A673 (cell line): ENCODE measurements at regions not wholly inside any gene's neighbourhood (a gene's known extent, or its start where the extent isn't known, plus 50 kb on each side); places are given as distances from the start of the nearest gene placed in this dataset.

ENCODE experiments used
- CTCF ChIP-seq: fragments of 300-800, 200-600 bp; sonication (generic); conservative IDR thresholded peaks from 2 replicates; pipeline ENCODE4 v1.5.1; 2017; ENCODE audit warnings: low read depth, mild to moderate bottlenecking, antibody characterized with exemption, low read length, moderate library complexity, mixed read lengths
- EZH2 ChIP-seq: fragments of 200-600 bp; sonication (generic); IDR thresholded peaks from 2 replicates; pipeline ENCODE4 v1.6.1; 2017; ENCODE audit warnings: borderline replicate concordance, low read depth, mild to moderate bottlenecking, mixed read lengths, antibody characterized with exemption, low read length; ENCODE audit not compliant: poor library complexity, severe bottlenecking

- no peak for TF ChIP-seq EZH2
- no peak for TF ChIP-seq CTCF
Measured at GRCh38 chr20:6852478-6852877, 85.0 kb downstream of the BMP2 start.
